ENCODE measurements at regions not wholly inside any gene's neighbourhood (a gene's known extent, or its start where the extent isn't known, plus 50 kb on each side); places are given as distances from the start of the nearest gene placed in this dataset.

GRCh38 chr15:91603384-91604080 lies 250.0 kb upstream of the SLCO3A1 start:
- DNase-seq (ENCODE audit: low read depth in 2 of 2) = peak in 1 of 2 donors; percentile 84
- no peak overlapping the region for H3K4me3 ChIP-seq (replicated peaks in 1 of 2; ENCODE audit: low read depth in 2 of 2, low read length in 2 of 2)
- no peak for TF ChIP-seq CTCF (IDR thresholded peaks at IDR 0.05; ENCODE audit: low read depth, low read length)

- no peak overlapping the region for H3K4me3 ChIP-seq (replicated peaks in 1 of 2; ENCODE audit: low read depth in 2 of 2, low read length in 2 of 2)
- no peak for DNase-seq (ENCODE audit: low read depth in 2 of 2)
- TF ChIP-seq CTCF (IDR thresholded peaks at IDR 0.05; ENCODE audit: low read depth, low read length) = no peak
Observed at GRCh38 chr15:91604122-91604521, 249.4 kb upstream of the SLCO3A1 start.

GRCh38 chr15:91605576-91605975 lies 247.9 kb upstream of the SLCO3A1 start:
- no peak for DNase-seq (ENCODE audit: low read depth in 2 of 2)
- H3K4me3 ChIP-seq (replicated peaks in 1 of 2; ENCODE audit: low read depth in 2 of 2, low read length in 2 of 2) = no peak overlapping the region
- TF ChIP-seq CTCF (IDR thresholded peaks at IDR 0.05; ENCODE audit: low read depth, low read length) = no peak

GRCh38 chr15:91609231-91609630 lies 244.3 kb upstream of the SLCO3A1 start:
- no peak overlapping the region for H3K4me3 ChIP-seq (replicated peaks in 1 of 2; ENCODE audit: low read depth in 2 of 2, low read length in 2 of 2)
- DNase-seq (ENCODE audit: low read depth in 2 of 2) = no peak
- TF ChIP-seq CTCF (IDR thresholded peaks at IDR 0.05; ENCODE audit: low read depth, low read length) = no peak

- DNase-seq (ENCODE audit: low read depth in 2 of 2) = no peak
- TF ChIP-seq CTCF (IDR thresholded peaks at IDR 0.05; ENCODE audit: low read depth, low read length) = no peak
- H3K4me3 ChIP-seq (replicated peaks in 1 of 2; ENCODE audit: low read depth in 2 of 2, low read length in 2 of 2) = no peak overlapping the region
Observed at GRCh38 chr15:91609966-91610365, 243.5 kb upstream of the SLCO3A1 start.

GRCh38 chr15:91611561-91612323 lies 241.8 kb upstream of the SLCO3A1 start:
- no peak for TF ChIP-seq CTCF (IDR thresholded peaks at IDR 0.05; ENCODE audit: low read depth, low read length)

More at GRCh38 chr15:91611561-91612323, 241.8 kb upstream of the SLCO3A1 start:
- no peak for DNase-seq (ENCODE audit: low read depth in 2 of 2)
- no peak overlapping the region for H3K4me3 ChIP-seq (replicated peaks in 1 of 2; ENCODE audit: low read depth in 2 of 2, low read length in 2 of 2)
